ENCODE measurements at regions not wholly inside any gene's neighbourhood (a gene's known extent, or its start where the extent isn't known, plus 50 kb on each side); places are given as distances from the start of the nearest gene placed in this dataset.

GRCh38 chr18:71136487-71136886 is 847.6 kb downstream of the SOCS6 start:
- no peak for DNase-seq (ENCODE audit: low read depth)
- no peak for TF ChIP-seq CTCF (conservative IDR thresholded peaks at IDR 0.05; ENCODE audit: low read depth, low read length)
- H3K4me3 ChIP-seq (ENCODE audit: low read depth, low read length) = no peak overlapping the region

- TF ChIP-seq CTCF (conservative IDR thresholded peaks at IDR 0.05; ENCODE audit: low read depth, low read length) = no peak
- DNase-seq (ENCODE audit: low read depth) = no peak
- H3K4me3 ChIP-seq (ENCODE audit: low read depth, low read length) = no peak overlapping the region
Measured at GRCh38 chr18:71134122-71134521, 845.3 kb downstream of the SOCS6 start.

GRCh38 chr18:71131918-71132317 is 843.1 kb downstream of the SOCS6 start:
- DNase-seq (ENCODE audit: low read depth) = no peak
- H3K4me3 ChIP-seq (ENCODE audit: low read depth, low read length) = no peak overlapping the region
- no peak for TF ChIP-seq CTCF (conservative IDR thresholded peaks at IDR 0.05; ENCODE audit: low read depth, low read length)

GRCh38 chr18:71130351-71130750 is 841.5 kb downstream of the SOCS6 start:
- H3K4me3 ChIP-seq (ENCODE audit: low read depth, low read length) = no peak overlapping the region
- DNase-seq (ENCODE audit: low read depth) = no peak
- TF ChIP-seq CTCF (conservative IDR thresholded peaks at IDR 0.05; ENCODE audit: low read depth, low read length) = no peak

- no peak overlapping the region for H3K4me3 ChIP-seq (ENCODE audit: low read depth, low read length)
- TF ChIP-seq CTCF (conservative IDR thresholded peaks at IDR 0.05; ENCODE audit: low read depth, low read length) = no peak
- no peak for DNase-seq (ENCODE audit: low read depth)
Measured at GRCh38 chr18:71125581-71125980, 836.7 kb downstream of the SOCS6 start.

GRCh38 chr18:71116535-71116934 is 827.7 kb downstream of the SOCS6 start:
- no peak overlapping the region for H3K4me3 ChIP-seq (ENCODE audit: low read depth, low read length)
- DNase-seq (ENCODE audit: low read depth) = no peak
- TF ChIP-seq CTCF (conservative IDR thresholded peaks at IDR 0.05; ENCODE audit: low read depth, low read length) = no peak

GRCh38 chr18:71115261-71115660 is 826.4 kb downstream of the SOCS6 start:
- no peak overlapping the region for H3K4me3 ChIP-seq (ENCODE audit: low read depth, low read length)
- no peak for TF ChIP-seq CTCF (conservative IDR thresholded peaks at IDR 0.05; ENCODE audit: low read depth, low read length)
- DNase-seq (ENCODE audit: low read depth) = no peak

Measured in choroid plexus epithelial cell (primary cell).